ENCODE measurements at regions not wholly inside any gene's neighbourhood (a gene's known extent, or its start where the extent isn't known, plus 50 kb on each side); places are given as distances from the start of the nearest gene placed in this dataset.

DNA sequence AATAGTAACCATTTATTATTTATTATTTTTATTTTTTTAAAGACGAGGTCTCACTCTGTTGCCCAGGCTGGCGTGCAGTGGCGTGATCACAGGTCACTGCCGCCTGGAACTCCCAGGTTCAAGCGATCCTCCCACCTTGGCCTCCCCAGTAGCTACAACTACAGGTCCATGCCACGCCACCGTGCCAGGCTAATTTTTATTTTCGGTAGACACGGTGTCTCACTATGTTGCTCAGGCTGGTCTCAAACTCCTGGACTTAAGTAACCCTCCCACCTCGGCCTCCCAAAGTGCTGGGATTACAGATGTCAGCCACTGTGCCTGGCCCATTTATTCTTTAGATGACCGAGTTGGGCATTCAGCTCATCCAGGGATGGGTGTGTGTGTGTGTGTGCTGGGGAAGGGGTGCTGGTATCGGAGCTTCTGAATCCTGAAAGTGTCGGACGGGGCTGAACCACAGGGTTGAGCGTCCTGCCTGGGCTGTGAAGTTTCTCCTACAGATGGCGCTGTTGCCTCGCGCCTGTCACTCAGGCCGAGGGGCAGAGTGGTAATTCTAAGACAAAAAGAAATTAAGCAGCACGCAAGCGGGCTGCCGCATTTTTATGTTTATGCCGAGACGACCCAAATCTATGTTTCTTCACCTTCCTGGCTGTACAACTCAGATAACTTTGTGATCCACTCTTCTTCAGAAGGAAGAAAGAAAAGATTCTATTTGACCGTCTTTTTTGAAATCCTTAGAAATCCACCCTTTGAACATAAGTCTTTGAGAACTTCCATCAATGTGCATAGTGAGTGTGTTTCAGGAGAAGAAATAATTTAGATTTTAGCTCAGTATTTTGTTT, 252.8 kb downstream of the CDH26 start:
- TF ChIP-seq, protein P1, sequence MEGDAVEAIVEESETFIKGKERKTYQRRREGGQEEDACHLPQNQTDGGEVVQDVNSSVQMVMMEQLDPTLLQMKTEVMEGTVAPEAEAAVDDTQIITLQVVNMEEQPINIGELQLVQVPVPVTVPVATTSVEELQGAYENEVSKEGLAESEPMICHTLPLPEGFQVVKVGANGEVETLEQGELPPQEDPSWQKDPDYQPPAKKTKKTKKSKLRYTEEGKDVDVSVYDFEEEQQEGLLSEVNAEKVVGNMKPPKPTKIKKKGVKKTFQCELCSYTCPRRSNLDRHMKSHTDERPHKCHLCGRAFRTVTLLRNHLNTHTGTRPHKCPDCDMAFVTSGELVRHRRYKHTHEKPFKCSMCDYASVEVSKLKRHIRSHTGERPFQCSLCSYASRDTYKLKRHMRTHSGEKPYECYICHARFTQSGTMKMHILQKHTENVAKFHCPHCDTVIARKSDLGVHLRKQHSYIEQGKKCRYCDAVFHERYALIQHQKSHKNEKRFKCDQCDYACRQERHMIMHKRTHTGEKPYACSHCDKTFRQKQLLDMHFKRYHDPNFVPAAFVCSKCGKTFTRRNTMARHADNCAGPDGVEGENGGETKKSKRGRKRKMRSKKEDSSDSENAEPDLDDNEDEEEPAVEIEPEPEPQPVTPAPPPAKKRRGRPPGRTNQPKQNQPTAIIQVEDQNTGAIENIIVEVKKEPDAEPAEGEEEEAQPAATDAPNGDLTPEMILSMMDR (IDR thresholded peaks at IDR 0.05): peak in 2 of 3 donors; percentile 49 to 73
- ATAC-seq (ENCODE audit: low FRiP score): peak; percentile 74
- peak; percentile 46 for DNase-seq (ENCODE audit: low spot score)

DNA sequence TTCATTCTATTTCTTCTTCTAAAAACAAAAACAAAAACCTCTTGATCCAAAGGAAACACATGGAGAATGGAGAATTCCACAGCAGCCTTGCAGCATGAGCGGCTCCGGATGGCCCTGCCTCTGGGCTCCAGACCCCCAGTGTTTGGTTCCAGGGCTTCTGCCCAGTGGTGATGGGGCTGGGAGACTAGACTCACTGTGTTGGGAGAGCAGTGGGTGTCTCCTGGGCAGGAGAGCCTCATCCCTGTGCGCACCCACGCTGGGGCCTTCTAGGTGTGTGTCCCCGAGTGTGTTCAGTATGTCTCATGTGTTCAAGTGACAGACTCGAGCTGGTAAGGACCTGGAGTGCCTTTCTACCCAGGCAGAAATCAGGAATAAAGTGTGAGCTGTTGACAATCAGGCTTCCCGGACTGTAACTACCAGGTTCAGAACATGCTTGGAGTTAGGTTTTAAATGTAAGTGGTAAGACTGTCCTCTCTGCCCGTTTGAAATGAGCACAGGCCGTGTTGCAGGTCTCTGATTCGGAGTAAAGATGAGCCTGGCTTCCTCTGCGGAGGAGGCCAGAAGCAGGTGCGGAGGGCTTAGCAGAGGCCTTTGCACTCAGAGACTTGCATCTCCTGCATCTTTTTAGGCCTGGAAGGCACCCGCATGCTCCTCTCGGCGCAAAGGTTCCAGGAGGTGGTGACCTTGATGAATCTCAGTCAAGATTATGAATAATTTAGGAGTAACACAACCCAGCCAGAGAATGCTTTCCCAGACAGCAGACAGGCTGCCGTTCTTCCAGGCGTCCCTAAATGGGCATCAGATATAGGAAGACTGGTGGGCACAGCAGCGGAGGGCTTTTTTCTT, 253.6 kb downstream of the CDH26 start:
- DNase-seq (ENCODE audit: low spot score): no peak
- TF ChIP-seq, protein P1 (IDR thresholded peaks at IDR 0.05): no peak
- no peak for ATAC-seq (ENCODE audit: low FRiP score)

DNA sequence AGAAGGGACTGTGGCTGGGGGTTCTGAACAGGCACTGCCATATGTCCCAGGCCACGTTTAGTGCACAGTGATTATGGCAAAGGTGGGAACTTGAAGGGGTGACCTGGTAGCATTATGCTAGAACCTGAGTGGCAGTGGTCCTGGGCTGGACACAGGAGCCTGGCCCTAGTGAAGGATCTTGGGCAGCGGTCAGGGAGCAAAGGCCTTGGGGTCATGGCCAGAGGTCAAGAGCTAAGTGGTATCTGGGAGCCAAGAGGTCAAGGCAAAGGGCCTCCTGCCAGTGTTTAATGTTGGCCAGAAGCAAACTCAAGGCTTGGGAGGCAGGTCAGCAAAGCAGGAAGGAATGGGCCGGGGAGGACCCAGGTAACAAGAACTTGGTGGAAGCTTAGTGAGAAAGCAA, 254.5 kb downstream of the CDH26 start:
- ATAC-seq (ENCODE audit: low FRiP score) (no peak), DNase-seq (ENCODE audit: low spot score) (no peak)
- TF ChIP-seq, protein P1 (IDR thresholded peaks at IDR 0.05): no peak

DNA sequence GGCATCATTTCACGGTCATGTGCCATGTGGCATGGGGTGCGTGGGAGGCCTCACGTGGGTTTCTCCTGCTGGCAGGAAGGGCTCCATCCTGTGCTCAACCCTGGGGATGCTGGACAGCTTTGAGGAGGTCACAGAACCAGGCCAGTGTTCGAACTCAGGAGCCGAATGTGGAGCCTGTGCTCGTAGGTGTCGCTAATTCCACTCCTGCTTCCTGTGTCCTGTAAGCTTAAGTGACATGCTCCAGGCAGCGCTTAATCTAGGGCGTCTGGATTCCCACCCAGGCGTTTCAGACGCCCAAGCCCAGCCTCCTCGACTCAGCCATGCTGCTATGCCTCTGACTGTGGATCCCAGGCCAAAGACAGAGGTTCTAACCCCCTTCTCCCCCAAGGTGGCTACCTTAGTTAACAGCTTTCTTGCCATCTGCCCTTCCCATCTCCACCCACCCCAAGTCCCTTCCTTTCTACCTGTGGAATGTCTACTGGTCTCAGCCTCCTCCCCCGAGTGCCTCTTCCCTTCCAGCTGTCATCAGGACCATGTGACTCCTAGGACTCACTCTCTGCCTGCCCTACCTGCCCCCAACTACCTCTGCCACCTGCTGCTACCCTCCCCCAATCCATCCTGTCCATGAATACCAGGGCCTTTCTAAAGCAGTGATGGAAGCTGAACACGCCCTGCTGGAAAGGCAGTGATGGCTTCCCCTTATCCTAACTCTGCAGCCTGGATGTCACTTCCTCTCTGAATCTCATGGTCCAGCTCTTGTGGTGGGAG, 255.1 kb downstream of the CDH26 start:
- ATAC-seq (ENCODE audit: low FRiP score) (no peak), DNase-seq (ENCODE audit: low spot score) (no peak)
- TF ChIP-seq, protein P1 (IDR thresholded peaks at IDR 0.05): no peak

DNA sequence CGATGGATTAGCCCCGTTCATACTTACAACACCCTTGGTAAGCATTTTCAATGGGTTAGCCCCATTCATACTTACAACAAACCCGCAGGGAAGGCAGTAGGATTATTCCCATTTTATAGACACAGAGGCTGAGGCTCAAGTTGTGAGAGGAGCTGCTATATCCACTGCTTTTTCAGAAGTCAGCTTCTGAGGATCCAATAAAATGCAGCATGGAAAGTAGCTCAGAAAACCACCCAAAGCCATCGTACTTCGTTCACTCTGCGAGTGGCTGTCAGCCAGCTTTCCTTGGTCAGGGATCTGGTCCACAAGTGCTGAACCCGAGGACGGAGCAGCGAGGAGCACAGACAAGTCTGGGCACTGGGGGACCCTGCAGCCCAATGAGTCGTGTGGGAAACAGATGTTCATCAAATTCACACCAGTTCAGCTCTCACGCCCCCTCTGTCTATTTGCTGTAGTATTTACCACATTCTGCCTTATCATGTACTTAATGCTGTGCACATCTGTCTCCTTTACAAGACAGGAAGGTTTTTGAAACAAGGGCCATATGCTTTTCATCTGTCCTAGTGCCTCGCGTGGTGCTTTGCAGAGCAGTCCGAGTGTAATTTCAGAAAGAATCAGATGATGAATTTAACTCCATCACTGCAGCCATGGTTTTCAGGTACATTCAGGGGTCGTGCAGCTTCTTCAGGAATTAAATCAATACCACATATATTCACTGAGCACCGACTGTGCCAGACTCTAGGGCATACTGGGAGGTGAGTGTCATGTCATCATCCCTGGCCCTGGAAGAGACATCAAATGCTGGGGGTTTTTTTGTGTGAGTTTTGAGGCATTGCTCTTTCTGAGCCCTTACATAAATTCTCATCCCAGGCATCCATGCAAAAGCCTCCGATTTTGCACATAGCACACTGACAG, 256.9 kb downstream of the CDH26 start:
- ATAC-seq (ENCODE audit: low FRiP score): no peak
- no peak for DNase-seq (ENCODE audit: low spot score)
- TF ChIP-seq, protein P1 (IDR thresholded peaks at IDR 0.05): no peak
